Tibial artery (tissue), 4 donors: ENCODE measurements at regions not wholly inside any gene's neighbourhood (a gene's known extent, or its start where the extent isn't known, plus 50 kb on each side); places are given as distances from the start of the nearest gene placed in this dataset.

Experiments
- DNase-seq, 2 donors: peaks; one replicate each; pipeline ENCODE4 v3.0.0-alpha.2; 2019
- H3K27ac ChIP-seq, 2 donors: fragments of 200-600 bp; sonication (generic) in 1 of 2; 1 replicate in 1 of 2; 2 replicates in 1 of 2; pipeline ENCODE4 v1.5.1; 2018 to 2019; ENCODE audit warnings: mild to moderate bottlenecking in 1 of 2
- H3K27me3 ChIP-seq, 2 donors: fragments of 200-600 bp; sonication (generic) in 1 of 2; one replicate each; pipeline versions ENCODE4 v1.5.1 to v1.6.0; 2016 to 2019
- H3K36me3 ChIP-seq, 3 donors: fragments of 200-600 bp; sonication (generic) in 2 of 3; one replicate each; pipeline ENCODE4 v1.5.1; 2016 to 2019; ENCODE audit warnings: mild to moderate bottlenecking in 2 of 3
- H3K4me1 ChIP-seq, 4 donors: fragments of 200-600 bp; sonication (generic) in 2 of 4; 1 replicate in 3 of 4; 2 replicates in 1 of 4; pipeline ENCODE4 v1.5.1; 2016 to 2019
- H3K4me3 ChIP-seq, 2 donors: fragments of 200-600 bp; sonication (generic) in 1 of 2; 1 replicate in 1 of 2; 2 replicates in 1 of 2; pipeline ENCODE4 v1.5.1; 2018 to 2019; ENCODE audit warnings: mild to moderate bottlenecking in 2 of 2
- H3K9me3 ChIP-seq, 3 donors: fragments of 200-600 bp; sonication (generic) in 1 of 3; one replicate each; pipeline ENCODE4 v1.5.1; 2016 to 2019
- intact Hi-C: fragments of 100-400 bp; cut with DNase I; formaldehyde crosslinking; loops from one replicate; pipeline ENCODE4 v1.15.0; 2023; ENCODE audit warnings: low total_unique reads
- TF ChIP-seq, protein P1 (sequence below), 2 experiments: fragments of 200-600 bp in 1 of 2; fragments of 450-650 bp in 1 of 2; IDR thresholded peaks; one replicate each; pipeline ENCODE4 v1.5.1; 2017 to 2019; ENCODE audit warnings: antibody characterized with exemption in 2 of 2, mild to moderate bottlenecking in 1 of 2, moderate library complexity in 1 of 2

DNA sequence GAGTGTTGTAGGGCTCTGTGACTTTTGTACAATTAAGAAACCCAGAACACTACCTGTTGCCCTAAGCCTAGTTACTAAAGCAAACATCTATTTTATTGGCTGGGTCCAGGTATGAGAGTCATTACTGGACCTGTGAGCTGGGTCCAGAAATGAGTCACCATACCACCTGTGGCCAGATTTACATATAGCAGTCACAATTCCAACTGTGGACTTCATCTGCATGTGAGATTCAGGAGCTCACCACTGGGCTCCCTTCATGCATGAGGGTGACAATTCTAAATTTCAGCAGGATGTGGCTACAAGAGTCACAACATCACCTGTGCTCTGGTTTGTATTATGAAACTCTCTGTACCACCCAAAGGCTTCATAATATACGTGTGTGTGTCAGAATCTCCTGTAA is 2038.0 kb downstream of the TP53TG3F start:
- Histone ChIP-seq H3K27ac (no peak overlapping the region), H3K27me3 (no peaks in the 10 kb centered on the region), H3K36me3 (no peaks in the 10 kb centered on the region), H3K4me3 (no peak overlapping the region), H3K4me1 (no peaks in the 10 kb centered on the region), H3K9me3 (no peaks in the 10 kb centered on the region)
- DNase-seq, result no peak
- TF ChIP-seq, protein P1, sequence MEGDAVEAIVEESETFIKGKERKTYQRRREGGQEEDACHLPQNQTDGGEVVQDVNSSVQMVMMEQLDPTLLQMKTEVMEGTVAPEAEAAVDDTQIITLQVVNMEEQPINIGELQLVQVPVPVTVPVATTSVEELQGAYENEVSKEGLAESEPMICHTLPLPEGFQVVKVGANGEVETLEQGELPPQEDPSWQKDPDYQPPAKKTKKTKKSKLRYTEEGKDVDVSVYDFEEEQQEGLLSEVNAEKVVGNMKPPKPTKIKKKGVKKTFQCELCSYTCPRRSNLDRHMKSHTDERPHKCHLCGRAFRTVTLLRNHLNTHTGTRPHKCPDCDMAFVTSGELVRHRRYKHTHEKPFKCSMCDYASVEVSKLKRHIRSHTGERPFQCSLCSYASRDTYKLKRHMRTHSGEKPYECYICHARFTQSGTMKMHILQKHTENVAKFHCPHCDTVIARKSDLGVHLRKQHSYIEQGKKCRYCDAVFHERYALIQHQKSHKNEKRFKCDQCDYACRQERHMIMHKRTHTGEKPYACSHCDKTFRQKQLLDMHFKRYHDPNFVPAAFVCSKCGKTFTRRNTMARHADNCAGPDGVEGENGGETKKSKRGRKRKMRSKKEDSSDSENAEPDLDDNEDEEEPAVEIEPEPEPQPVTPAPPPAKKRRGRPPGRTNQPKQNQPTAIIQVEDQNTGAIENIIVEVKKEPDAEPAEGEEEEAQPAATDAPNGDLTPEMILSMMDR (IDR thresholded peaks at IDR 0.05), result no peak
- intact Hi-C loops, result no loop called here

DNA sequence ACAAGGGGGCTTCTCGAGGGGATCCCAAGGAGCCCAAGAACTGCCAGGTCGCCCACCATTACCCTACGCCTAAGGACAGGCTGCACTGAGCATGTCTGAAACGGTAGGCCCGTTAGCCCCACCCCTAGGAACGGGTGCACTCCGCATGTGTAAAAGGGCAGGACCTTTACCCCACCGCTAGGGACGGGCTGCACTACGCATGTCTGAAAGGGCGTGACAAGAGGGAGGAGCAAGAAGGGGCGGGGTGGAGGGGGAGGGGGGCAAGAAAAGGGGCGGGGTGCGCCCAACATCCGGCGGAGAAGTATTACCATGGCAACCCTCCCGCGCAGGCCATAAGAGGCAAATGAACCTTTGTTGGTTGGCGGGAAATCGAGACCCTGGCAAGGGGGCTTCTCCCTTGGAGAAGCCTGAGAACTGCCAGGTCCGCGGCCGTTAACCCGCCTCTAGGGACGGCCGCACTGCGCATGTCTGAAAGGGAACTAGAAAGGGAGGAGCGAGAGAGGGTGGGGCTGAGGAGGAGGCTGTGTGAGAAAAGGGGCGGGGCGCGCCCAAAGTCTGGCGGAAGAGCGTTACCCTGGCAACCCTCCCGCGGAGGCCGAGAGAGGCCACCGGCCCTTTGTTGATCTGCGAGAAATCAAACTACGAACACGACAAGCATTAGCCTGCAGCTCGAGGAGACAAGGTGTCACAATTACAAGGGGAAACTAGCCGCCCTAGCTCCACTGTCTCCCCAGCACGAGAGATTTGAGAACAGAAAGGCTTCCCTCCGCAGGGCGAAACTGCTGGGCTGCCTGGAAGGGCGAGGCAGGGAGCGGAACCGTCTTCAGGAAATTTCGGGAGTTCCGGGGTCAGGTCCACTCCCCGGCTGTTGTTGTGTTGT is 2046.8 kb downstream of the TP53TG3F start:
- Histone ChIP-seq H3K9me3 (peaks cover 0 to 15% (median 6%) of the 10 kb centered on the region in 3 donors), H3K36me3 (no peaks in the 10 kb centered on the region), H3K4me1 (no peaks in the 10 kb centered on the region), H3K27me3 (no peaks in the 10 kb centered on the region), H3K27ac (no peak overlapping the region), H3K4me3 (no peak overlapping the region)
- intact Hi-C loops, result no loop called here
- TF ChIP-seq, protein P1 (IDR thresholded peaks at IDR 0.05), result no peak
- DNase-seq, result no peak

DNA sequence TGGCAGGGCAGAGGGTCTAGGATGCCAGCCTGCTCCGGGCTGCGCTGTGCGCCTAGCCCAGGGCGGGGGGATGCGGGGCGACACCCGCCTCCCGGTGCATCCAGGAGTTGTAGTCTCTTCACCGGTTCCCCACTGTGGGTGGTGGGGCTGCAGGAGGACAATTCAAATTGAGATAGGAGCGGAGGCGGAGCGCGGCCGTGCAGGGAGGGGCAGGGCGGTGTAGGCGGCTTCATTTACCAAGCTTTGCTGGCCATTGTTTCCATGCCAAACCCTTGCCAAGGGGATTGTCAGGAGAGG is 2047.4 kb downstream of the TP53TG3F start:
- no peaks in the 10 kb centered on the region for H3K36me3 ChIP-seq
- DNase-seq, result no peak
- H3K9me3 ChIP-seq, result peaks cover 0 to 15% (median 6%) of the 10 kb centered on the region in 3 donors
- no peaks in the 10 kb centered on the region for H3K4me1 ChIP-seq
- no peaks in the 10 kb centered on the region for H3K27me3 ChIP-seq
- no peak overlapping the region for H3K27ac ChIP-seq
- TF ChIP-seq, protein P1 (IDR thresholded peaks at IDR 0.05), result no peak
- H3K4me3 ChIP-seq, result no peak overlapping the region
- intact Hi-C loops, result no loop called here

DNA sequence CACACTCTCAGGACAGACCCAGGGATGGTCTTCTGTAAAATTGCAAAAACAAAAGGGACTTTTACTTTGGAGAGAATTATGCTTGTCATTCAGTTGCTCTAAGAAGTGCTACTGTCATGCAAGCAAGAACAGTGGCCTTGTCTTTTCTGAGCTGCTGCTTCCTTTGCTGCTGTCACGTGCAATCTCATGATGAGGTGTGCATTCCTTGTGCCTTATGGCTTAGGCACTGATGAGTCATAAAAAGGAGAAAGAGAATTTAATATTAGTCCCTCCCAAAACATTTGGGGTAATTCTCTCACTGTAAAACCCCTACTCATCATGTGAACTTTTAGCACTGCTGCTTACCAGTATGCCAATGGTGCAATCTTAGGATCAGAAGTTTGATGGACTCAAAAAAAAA is 2051.3 kb downstream of the TP53TG3F start:
- no peak for DNase-seq
- Histone ChIP-seq H3K4me3 (no peak overlapping the region), H3K27me3 (no peaks in the 10 kb centered on the region), H3K36me3 (no peaks in the 10 kb centered on the region), H3K9me3 (peaks cover 0 to 14% (median 6%) of the 10 kb centered on the region in 3 donors), H3K27ac (no peak overlapping the region), H3K4me1 (no peaks in the 10 kb centered on the region)
- TF ChIP-seq, protein P1 (IDR thresholded peaks at IDR 0.05), result no peak
- intact Hi-C loops, result no loop called here

DNA sequence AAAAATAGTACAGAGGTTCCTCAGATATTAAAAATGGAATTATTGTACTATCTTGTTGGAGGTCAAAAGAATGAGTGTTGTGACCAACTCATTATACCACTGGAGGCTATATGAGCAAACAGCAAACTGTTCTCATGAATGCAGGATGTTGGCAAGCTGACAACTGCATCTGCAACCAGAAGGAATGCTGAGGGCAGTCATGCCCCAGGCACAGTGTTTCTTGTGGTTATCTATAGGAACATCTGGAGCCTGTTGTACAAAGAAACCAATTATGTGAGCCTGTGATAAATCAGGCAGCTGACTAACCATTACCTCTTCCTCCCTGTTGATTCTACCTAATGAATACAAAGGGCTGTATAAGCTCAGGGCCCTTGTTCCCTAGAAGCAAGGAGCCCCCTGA is 2057.1 kb downstream of the TP53TG3F start:
- H3K4me1 ChIP-seq, result no peaks in the 10 kb centered on the region
- H3K27me3 ChIP-seq, result no peaks in the 10 kb centered on the region
- H3K9me3 ChIP-seq, result peaks cover 0 to 5% (median 0%) of the 10 kb centered on the region in 3 donors
- no peaks in the 10 kb centered on the region for H3K36me3 ChIP-seq
- no peak overlapping the region for H3K27ac ChIP-seq
- no peak overlapping the region for H3K4me3 ChIP-seq
- intact Hi-C loops, result no loop called here
- TF ChIP-seq, protein P1 (IDR thresholded peaks at IDR 0.05), result no peak
- no peak for DNase-seq
